HG03432 (cell line): ENCODE measurements at regions not wholly inside any gene's neighbourhood (a gene's known extent, or its start where the extent isn't known, plus 50 kb on each side); places are given as distances from the start of the nearest gene placed in this dataset.
"Not testable (repeated sequence)": the region's sequence is repeated elsewhere in the genome, so short reads cannot be mapped to it uniquely, and the experiment has no call there.

ENCODE experiments used
- ATAC-seq: cut with Tn5 transposase; IDR thresholded peaks from one replicate; pipeline ENCODE4 v1.9.1; 2021; ENCODE audit warnings: mild to moderate bottlenecking, moderate library complexity; ENCODE audit not compliant: unreplicated experiment

GRCh38 chr5:18496041-18496440 lies 861.8 kb downstream of the TAF11L14 start:
- no peak for ATAC-seq

- no peak for ATAC-seq
These were observed 862.8 kb downstream of the TAF11L14 start for GRCh38 chr5:18497089-18497488.

- no peak for ATAC-seq
These were observed 869.6 kb downstream of the TAF11L14 start for GRCh38 chr5:18503797-18504328.

- ATAC-seq = no peak
These were observed 872.9 kb downstream of the TAF11L14 start for GRCh38 chr5:18507114-18507513.

GRCh38 chr5:18517641-18518380 lies 883.6 kb downstream of the TAF11L14 start:
- no peak for ATAC-seq

GRCh38 chr5:18523380-18523779 lies 889.1 kb downstream of the TAF11L14 start:
- no peak for ATAC-seq

GRCh38 chr5:18526792-18527405 lies 892.6 kb downstream of the TAF11L14 start:
- ATAC-seq = no peak

GRCh38 chr5:18533137-18533536 lies 898.9 kb downstream of the TAF11L14 start:
- ATAC-seq = no peak

- no peak for ATAC-seq
These were observed 899.9 kb downstream of the TAF11L14 start for GRCh38 chr5:18534119-18534518.

GRCh38 chr5:18535753-18536152 lies 901.5 kb downstream of the TAF11L14 start:
- not testable (repeated sequence) for ATAC-seq

- ATAC-seq = no peak
These were observed 910.2 kb downstream of the TAF11L14 start for GRCh38 chr5:18544421-18544820.

GRCh38 chr5:18546591-18546990 lies 912.3 kb downstream of the TAF11L14 start:
- no peak for ATAC-seq

- no peak for ATAC-seq
These were observed 917.5 kb downstream of the TAF11L14 start for GRCh38 chr5:18551716-18552115.

- no peak for ATAC-seq
These were observed 919.0 kb downstream of the TAF11L14 start for GRCh38 chr5:18553269-18553668.

- no peak for ATAC-seq
These were observed 926.3 kb downstream of the TAF11L14 start for GRCh38 chr5:18560602-18561001.

- ATAC-seq = no peak
These were observed 929.6 kb downstream of the TAF11L14 start for GRCh38 chr5:18563853-18564252.

- ATAC-seq = no peak
These were observed 932.4 kb downstream of the TAF11L14 start for GRCh38 chr5:18566671-18567070.

GRCh38 chr5:18576586-18576985 lies 942.3 kb downstream of the TAF11L14 start:
- ATAC-seq = no peak

- ATAC-seq = no peak
These were observed 966.9 kb downstream of the TAF11L14 start for GRCh38 chr5:18601185-18601584.

- ATAC-seq = no peak
These were observed 968.1 kb downstream of the TAF11L14 start for GRCh38 chr5:18602402-18602801.

GRCh38 chr5:18605186-18605585 lies 970.9 kb downstream of the TAF11L14 start:
- no peak for ATAC-seq

- no peak for ATAC-seq
These were observed 973.3 kb downstream of the TAF11L14 start for GRCh38 chr5:18607570-18607969.
